ENCODE measurements at regions not wholly inside any gene's neighbourhood (a gene's known extent, or its start where the extent isn't known, plus 50 kb on each side); places are given as distances from the start of the nearest gene placed in this dataset.

GRCh38 chr5:82641331-82642003 lies 363.3 kb upstream of the RPS23 start:
- H3K4me3 Mint-ChIP-seq = no peak overlapping the region
- H3K9me3 Mint-ChIP-seq = no peaks in the 10 kb centered on the region
- peaks cover 37% of the 10 kb centered on the region for H3K4me1 Mint-ChIP-seq
- TF ChIP-seq, protein P1, sequence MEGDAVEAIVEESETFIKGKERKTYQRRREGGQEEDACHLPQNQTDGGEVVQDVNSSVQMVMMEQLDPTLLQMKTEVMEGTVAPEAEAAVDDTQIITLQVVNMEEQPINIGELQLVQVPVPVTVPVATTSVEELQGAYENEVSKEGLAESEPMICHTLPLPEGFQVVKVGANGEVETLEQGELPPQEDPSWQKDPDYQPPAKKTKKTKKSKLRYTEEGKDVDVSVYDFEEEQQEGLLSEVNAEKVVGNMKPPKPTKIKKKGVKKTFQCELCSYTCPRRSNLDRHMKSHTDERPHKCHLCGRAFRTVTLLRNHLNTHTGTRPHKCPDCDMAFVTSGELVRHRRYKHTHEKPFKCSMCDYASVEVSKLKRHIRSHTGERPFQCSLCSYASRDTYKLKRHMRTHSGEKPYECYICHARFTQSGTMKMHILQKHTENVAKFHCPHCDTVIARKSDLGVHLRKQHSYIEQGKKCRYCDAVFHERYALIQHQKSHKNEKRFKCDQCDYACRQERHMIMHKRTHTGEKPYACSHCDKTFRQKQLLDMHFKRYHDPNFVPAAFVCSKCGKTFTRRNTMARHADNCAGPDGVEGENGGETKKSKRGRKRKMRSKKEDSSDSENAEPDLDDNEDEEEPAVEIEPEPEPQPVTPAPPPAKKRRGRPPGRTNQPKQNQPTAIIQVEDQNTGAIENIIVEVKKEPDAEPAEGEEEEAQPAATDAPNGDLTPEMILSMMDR (IDR thresholded peaks at IDR 0.05; ENCODE audit: unreplicated experiment in 3 of 3) = peak; percentile 68 to 75 (median 75)
- H3K36me3 Mint-ChIP-seq (ENCODE audit: low read depth) = no peaks in the 10 kb centered on the region
- no peaks in the 10 kb centered on the region for H3K27me3 Mint-ChIP-seq (ENCODE audit: low read depth)
- H3K27ac Mint-ChIP-seq = peak overlapping the region; percentile 72 to 94 (median 78)

DNA sequence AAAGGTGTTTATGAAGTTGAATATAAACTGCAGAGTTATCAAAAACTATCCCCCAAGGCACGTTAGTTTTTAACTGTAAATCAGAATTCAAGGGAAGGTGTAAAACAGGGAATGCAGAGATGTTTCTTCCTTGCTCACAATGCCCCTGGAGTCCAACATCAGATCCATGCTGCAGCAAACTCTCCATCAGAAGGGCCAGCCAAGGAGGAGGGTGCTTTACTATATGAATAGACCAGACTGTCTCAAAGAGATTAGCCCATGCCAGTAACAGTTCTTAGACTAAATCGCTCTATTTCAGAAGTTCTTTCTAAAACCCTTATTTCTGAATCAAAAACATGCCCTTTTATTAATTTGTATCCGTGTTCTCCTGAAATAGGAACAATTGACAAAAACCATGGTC lies 362.8 kb upstream of the RPS23 start:
- H3K9me3 Mint-ChIP-seq = no peaks in the 10 kb centered on the region
- H3K4me3 Mint-ChIP-seq = no peak overlapping the region
- peak overlapping the region; percentile 72 to 94 (median 78) for H3K27ac Mint-ChIP-seq
- no peaks in the 10 kb centered on the region for H3K36me3 Mint-ChIP-seq (ENCODE audit: low read depth)
- no peaks in the 10 kb centered on the region for H3K27me3 Mint-ChIP-seq (ENCODE audit: low read depth)
- TF ChIP-seq, protein P1 (IDR thresholded peaks at IDR 0.05; ENCODE audit: unreplicated experiment in 3 of 3) = no peak
- H3K4me1 Mint-ChIP-seq = peaks cover 39% of the 10 kb centered on the region

DNA sequence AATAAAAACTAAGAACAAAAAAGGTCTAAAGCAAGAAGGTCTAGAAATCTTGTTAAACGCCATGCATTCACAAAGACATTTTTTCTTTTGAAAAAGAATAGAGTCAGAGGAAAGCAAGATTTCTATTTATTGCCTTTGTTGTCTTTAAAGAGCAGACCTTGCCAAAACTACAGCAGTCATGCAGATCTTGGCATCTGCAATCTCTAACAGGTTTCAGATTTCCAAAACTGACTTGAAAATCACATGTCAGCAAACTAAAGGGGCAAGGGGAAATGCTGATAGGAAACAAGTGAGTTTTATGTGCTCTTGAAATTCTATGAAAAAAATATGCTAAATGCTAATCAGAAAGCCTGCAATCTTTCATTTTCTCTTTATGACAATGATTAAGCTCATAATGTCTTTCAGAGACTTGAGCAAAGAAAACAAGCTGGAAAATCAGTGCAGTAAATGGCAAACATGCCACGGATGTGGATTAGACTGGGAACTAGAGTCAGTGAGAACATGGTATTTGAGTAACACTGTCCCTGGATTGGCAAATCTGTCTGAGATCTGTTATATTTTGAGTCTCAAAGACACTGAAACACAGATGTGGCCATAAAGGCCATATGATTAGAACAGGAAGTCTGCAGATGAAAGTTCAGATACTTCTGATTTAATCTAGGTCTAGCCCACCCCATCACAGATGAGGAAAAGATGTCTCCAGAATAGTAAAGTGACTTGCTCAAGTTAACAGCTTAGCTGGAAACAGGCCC lies 361.4 kb upstream of the RPS23 start:
- H3K9me3 Mint-ChIP-seq = no peaks in the 10 kb centered on the region
- no peak overlapping the region for H3K4me3 Mint-ChIP-seq
- no peaks in the 10 kb centered on the region for H3K27me3 Mint-ChIP-seq (ENCODE audit: low read depth)
- peaks cover 52% of the 10 kb centered on the region for H3K4me1 Mint-ChIP-seq
- TF ChIP-seq, protein P1 (IDR thresholded peaks at IDR 0.05; ENCODE audit: unreplicated experiment in 3 of 3) = no peak
- peak overlapping the region; percentile 72 to 92 (median 78) for H3K27ac Mint-ChIP-seq
- H3K36me3 Mint-ChIP-seq (ENCODE audit: low read depth) = no peaks in the 10 kb centered on the region

DNA sequence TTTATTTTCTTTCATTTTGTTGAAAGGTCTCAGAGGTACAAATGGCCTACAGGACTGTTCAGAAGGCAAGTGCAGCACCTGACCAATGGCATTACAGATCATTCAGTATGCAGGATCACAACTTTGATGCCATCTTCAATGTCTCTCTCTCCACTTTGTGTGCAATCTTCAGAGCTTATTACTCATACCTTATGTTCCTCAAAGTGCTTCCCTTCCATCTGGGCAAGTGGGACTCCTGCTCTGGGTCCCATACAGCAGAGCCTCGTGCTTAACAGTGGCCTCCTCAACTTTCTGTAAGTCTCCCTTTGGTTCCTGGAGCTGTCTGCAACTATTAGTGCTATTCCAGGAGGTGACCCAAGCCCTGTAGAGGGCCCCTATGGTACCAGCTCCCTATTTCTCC lies 358.4 kb upstream of the RPS23 start:
- no peaks in the 10 kb centered on the region for H3K36me3 Mint-ChIP-seq (ENCODE audit: low read depth)
- peaks cover 52% of the 10 kb centered on the region for H3K4me1 Mint-ChIP-seq
- TF ChIP-seq, protein P1 (IDR thresholded peaks at IDR 0.05; ENCODE audit: unreplicated experiment in 3 of 3) = no peak
- H3K27me3 Mint-ChIP-seq (ENCODE audit: low read depth) = no peaks in the 10 kb centered on the region
- H3K27ac Mint-ChIP-seq = peak overlapping the region in 2 of 3 experiments; percentile 80 to 81
- H3K4me3 Mint-ChIP-seq = no peak overlapping the region
- no peaks in the 10 kb centered on the region for H3K9me3 Mint-ChIP-seq

DNA sequence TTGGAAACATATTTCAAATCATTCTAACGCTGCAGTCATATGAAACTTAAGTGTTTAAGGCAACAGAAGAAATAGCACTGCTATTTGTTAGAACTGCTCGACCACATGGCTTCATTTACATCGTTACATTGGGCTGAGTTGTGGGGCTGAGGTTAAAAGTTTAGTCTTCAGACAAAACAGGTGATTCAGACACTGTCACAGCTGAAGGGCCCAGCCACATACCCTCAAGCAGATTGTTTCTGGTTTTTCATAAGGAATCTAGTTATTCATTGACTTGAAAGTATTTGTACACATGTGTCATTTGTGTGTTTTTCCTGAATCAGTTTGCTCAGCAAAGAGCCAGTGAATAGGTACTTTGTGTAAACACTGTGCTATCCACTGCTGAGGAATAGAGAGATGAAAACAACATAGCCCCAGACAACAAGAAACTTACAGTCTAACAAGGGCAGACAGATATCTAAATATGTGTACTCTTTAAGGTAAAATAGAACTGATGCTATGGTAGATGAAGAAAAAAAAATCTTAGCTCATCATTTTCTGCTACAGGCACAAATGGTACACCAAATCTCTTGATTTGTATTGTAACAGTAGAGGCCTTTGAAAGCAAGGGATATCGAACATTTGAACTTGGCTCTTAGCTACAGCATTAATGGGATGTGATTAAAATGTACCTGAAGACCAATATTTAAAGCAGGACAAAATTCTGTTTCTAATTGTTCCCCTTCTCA lies 357.6 kb upstream of the RPS23 start:
- peaks cover 43% of the 10 kb centered on the region for H3K4me1 Mint-ChIP-seq
- no peaks in the 10 kb centered on the region for H3K27me3 Mint-ChIP-seq (ENCODE audit: low read depth)
- peak overlapping the region; percentile 80 to 85 (median 81) for H3K27ac Mint-ChIP-seq
- no peaks in the 10 kb centered on the region for H3K9me3 Mint-ChIP-seq
- H3K4me3 Mint-ChIP-seq = no peak overlapping the region
- H3K36me3 Mint-ChIP-seq (ENCODE audit: low read depth) = no peaks in the 10 kb centered on the region
- TF ChIP-seq, protein P1 (IDR thresholded peaks at IDR 0.05; ENCODE audit: unreplicated experiment in 3 of 3) = no peak

Measured in nephron (organoid).